Activated T-helper 1 cell treated with Interleukin-2 at 50 U/mL for 16 hours (primary cell): ENCODE measurements at regions not wholly inside any gene's neighbourhood (a gene's known extent, or its start where the extent isn't known, plus 50 kb on each side); places are given as distances from the start of the nearest gene placed in this dataset.
"Not testable (repeated sequence)": the region's sequence is repeated elsewhere in the genome, so short reads cannot be mapped to it uniquely, and the experiment has no call there.

ENCODE experiments used
- DNase-seq: peaks from one replicate; pipeline ENCODE4 v3.0.0-alpha.2; 2020; ENCODE audit warnings: low read depth

DNA sequence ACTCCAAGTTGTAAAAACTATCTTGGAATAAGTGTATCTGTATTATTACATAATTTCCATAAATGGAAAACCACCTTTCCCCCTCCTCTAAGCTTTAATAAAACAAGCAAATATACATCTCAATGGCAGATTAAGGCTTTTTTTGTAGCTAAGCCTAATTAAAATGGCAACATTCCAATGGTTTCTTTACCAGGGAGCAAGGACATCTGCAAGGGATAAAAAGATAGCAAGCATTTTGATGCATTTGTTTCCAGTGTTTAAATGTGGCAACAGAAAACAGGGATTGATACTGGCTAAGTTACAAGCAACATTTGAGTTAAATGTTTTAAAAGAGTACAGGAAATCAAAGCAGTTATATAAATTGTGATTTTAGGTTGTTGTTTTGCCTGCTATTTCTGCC lies 1012.7 kb downstream of the ADGRL2 start:
- no peak for DNase-seq

GRCh38 chr1:82810601-82811000 lies 1009.9 kb downstream of the ADGRL2 start:
- DNase-seq = no peak

GRCh38 chr1:82807563-82807962 lies 1006.8 kb downstream of the ADGRL2 start:
- no peak for DNase-seq

DNA sequence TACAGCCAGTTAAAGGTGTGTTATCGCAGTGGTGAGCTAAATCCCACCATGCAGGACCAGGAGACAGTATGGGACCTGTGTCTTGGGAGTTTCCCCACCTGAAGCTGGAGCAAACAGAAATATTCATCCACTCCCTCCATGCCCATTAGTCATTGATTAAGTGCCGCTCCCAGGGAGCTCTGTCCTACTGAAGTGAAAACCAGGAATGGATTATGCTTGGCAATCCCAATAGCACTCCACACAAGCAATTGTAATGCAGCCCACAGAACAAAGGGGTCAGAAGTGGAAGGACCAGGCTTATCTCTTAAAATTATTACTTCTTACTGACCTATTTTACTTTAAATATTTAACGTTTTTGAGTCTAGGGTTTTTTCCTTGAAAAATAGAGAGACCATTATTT lies 1005.4 kb downstream of the ADGRL2 start:
- DNase-seq = no peak

DNA sequence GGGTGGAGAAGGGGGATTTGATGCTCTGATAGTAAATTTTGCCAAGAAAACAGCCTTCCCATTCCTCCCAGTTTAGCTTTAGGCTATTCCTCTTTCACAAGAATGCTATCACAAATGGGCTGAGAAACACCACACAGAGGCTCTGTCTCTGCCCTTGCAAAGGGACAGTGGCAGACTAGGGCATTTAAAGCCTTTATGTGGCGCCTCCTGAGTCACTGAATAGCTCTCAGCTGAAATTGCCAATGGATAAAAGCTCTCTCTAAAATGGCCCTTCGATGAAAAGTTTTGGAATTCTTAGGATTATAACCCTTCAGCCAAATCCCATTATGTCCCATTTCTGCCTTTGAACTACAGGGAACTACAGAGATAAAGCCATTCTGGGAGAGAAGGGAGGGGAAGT lies 1000.4 kb downstream of the ADGRL2 start:
- DNase-seq = no peak

DNA sequence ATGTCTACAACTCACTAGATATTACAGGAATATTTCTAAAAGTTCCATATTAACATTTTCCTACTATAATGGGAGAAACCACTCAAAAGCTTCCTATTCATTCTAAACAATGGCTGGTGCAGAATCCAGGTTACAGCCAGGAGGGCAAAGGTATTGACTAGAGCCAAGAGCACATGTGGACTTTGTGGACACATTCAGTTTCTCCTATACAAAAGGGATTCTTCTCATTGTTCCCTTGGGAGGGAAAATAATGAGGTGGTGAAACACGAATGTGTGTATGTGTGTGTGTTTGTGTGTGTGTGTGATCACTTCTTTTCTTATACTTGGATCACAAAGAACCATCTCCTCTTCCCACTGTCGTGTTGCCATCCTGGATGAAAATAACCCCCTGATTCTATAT lies 1000.0 kb downstream of the ADGRL2 start:
- no peak for DNase-seq

DNA sequence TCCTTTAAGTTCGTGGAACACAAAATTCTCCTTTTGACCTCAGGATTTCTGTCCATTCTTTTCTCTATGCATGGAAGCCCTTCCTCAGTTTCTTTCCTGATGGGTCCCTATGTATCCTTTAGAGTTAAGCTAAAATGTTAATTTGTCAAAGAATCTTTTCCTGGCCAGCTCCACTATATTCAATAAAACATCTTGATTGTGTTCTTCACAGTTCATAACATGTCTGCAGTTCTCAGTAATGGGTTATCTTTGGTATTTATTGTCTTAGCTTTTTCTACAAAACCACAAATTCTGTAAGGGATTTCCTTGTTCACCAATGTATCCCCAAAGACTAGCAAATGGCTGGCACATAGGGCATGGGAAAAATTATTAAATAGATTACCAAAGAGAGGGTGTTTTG lies 998.5 kb downstream of the ADGRL2 start:
- no peak for DNase-seq

DNA sequence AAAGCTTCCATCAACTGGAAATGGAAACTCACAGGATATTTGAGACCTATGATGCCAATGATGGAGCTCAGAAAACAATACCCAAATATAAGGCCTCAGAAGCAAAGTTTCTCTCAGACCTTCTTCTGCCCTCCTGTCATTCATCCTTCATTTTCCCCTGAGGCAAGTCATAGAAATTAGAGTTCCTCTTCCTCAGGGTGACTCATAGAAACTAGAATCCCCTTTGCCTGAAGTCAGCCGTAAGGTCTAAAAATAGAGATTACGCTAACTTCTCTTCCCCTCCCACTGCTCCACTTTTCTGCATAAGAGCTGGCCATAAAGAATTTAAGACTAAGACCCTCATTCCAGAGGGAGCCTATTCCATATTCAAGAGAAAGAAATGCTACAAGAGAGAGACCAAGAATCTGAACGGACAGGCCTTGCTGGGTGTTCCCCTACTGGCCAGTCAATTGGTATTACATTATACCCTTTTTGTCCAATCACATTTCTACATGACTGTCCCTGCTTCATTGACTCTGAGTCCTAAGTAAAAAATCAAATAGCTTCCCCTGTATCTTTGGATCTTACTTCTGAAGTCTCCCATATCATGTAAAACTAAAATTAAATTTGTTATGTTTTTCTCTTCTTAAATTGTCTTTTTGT lies 994.9 kb downstream of the ADGRL2 start:
- DNase-seq = no peak

- no peak for DNase-seq
These were observed 991.4 kb downstream of the ADGRL2 start for GRCh38 chr1:82792151-82792550.

- no peak for DNase-seq
These were observed 989.8 kb downstream of the ADGRL2 start for GRCh38 chr1:82790556-82790955.

DNA sequence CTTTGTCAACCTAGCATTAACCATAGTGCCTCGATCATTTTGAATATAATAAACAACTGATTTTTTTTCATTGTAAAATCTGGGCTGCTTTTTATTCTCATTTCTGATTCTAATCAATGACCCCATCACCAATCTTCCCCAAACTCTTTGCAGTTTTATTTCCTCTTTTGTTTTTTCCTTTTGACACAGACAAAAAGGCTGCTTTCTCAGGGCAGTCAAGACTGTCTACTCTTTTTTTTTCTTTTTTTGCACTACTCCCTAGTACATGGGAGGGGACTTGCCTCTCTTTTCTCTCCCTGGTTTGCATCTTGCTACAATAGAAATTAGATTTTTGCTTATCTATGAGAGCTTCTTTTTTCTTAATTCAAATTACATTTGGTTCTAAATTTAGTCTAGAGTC lies 987.9 kb downstream of the ADGRL2 start:
- no peak for DNase-seq

GRCh38 chr1:82788038-82788437 lies 987.3 kb downstream of the ADGRL2 start:
- DNase-seq = no peak

GRCh38 chr1:82786883-82787282 lies 986.1 kb downstream of the ADGRL2 start:
- no peak for DNase-seq

- DNase-seq = no peak
These were observed 984.6 kb downstream of the ADGRL2 start for GRCh38 chr1:82785268-82785790.

GRCh38 chr1:82783044-82783443 lies 982.3 kb downstream of the ADGRL2 start:
- DNase-seq = no peak

GRCh38 chr1:82782599-82782998 lies 981.9 kb downstream of the ADGRL2 start:
- DNase-seq = no peak

DNA sequence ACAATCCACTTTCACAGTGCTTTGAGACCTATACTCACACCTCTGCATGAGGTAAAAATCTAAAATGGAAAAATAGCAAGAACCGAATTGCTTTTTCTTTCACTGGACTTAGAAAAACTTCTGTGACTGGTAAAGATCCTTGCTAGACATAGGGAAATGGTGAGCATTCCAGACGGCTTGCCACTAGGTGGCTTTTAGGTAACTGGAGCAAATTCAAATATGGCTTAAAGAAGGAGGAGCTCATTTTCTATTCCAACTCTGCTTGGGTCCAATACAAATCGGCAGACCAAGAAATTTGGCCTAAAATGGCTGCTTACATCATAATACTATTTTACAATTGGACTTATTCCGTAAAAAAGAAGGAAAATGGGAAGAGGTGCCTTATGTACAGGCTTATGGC lies 977.9 kb downstream of the ADGRL2 start:
- DNase-seq = no peak

DNA sequence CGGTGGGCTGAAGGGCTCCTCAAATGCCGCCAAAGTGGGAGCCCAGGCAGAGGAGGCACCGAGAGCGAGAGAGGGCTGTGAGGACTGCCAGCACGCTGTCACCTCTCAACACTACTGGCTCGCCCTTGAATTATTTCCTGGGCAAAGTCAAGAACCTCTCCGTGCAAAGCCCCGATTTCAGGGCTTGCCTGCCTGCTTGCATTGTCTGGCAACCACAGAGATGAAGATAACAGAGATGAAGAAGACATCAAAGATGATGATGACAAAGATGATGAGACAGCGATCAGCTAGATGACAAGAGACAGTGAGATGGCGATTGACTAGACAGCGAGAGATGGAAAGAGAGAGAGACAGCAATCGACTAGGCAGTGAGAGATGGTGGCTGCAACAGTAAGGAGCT lies 976.5 kb downstream of the ADGRL2 start:
- no peak for DNase-seq

DNA sequence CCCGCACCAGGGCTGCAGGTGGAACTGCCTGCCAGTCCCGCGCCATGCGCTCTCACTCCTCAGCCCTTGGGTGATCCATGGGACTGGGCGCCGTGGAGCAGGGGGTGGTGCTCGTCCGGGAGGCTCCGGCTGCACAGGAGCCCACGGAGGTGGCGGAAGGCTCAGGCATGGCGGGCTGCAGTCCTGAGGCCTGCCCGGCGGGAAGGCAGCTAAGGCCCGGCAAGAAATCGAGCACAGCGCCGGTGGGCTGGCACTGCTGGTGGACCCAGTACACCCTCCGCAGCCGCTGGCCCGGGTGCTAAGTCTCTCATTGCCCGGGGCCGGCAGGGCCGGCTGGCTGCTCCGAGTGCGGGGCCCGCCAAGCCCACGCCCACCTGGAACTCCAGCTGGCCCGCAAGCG lies 976.0 kb downstream of the ADGRL2 start:
- DNase-seq = not testable (repeated sequence)

- DNase-seq = no peak
These were observed 974.8 kb downstream of the ADGRL2 start for GRCh38 chr1:82775406-82776000.

- no peak for DNase-seq
These were observed 962.2 kb downstream of the ADGRL2 start for GRCh38 chr1:82762829-82763532.

GRCh38 chr1:82759035-82759434 lies 958.3 kb downstream of the ADGRL2 start:
- no peak for DNase-seq

DNA sequence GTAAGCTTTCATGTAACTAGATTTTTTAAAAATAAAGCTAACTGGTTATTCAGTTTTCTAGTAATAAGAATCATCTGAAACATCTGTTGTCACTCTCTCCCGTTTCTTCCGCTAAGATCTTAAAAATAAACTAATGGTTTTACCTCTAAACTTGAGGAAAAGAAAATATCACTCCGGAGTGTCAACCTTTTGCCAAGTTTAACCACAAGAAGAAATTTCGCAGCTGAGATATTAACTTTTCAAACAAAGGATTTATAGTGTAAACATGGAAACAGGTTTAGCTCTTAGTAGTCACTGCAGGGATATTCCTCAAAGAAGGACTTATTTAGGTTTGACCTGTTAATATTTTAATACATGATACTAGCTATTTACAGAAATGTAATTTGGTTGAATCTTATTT lies 954.9 kb downstream of the ADGRL2 start:
- no peak for DNase-seq
